Lower leg skin (tissue), 3 donors: ENCODE measurements at regions not wholly inside any gene's neighbourhood (a gene's known extent, or its start where the extent isn't known, plus 50 kb on each side); places are given as distances from the start of the nearest gene placed in this dataset.

Experiments
- POLR2A ChIP-seq, 2 donors: fragments of 450-650 bp; IDR thresholded peaks; one replicate each; pipeline ENCODE4 v1.6.1; 2016 to 2017; ENCODE audit warnings: antibody characterized with exemption in 2 of 2, mild to moderate bottlenecking in 1 of 2, moderate library complexity in 1 of 2
- TF ChIP-seq, protein P1 (sequence below), 3 donors: fragments of 450-650 bp; IDR thresholded peaks; one replicate each; pipeline ENCODE4 v1.5.1; 2016; ENCODE audit warnings: antibody characterized with exemption in 3 of 3, mild to moderate bottlenecking in 3 of 3, moderate library complexity in 2 of 3

DNA sequence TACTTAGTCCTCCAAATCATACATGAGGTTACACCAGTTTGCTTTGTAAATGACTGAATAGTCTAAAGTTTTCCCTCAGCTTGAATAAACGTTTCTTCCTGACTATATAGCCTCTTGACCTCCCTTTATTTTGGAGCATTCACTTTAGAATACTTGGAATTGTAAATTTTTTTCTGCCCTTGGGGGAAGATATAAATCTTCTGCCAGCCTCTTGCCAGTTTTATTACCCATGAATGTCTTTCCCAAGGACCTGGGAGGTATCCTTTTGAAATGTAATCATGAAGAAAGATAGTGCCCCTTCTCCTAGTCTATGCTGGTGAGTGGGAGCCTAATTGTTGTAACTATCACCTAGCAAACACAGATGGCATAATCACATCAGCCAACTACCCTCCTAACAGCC is 2033.9 kb upstream of the PCDH20 start:
- TF ChIP-seq POLR2A (IDR thresholded peaks at IDR 0.05), result no peak
- TF ChIP-seq, protein P1, sequence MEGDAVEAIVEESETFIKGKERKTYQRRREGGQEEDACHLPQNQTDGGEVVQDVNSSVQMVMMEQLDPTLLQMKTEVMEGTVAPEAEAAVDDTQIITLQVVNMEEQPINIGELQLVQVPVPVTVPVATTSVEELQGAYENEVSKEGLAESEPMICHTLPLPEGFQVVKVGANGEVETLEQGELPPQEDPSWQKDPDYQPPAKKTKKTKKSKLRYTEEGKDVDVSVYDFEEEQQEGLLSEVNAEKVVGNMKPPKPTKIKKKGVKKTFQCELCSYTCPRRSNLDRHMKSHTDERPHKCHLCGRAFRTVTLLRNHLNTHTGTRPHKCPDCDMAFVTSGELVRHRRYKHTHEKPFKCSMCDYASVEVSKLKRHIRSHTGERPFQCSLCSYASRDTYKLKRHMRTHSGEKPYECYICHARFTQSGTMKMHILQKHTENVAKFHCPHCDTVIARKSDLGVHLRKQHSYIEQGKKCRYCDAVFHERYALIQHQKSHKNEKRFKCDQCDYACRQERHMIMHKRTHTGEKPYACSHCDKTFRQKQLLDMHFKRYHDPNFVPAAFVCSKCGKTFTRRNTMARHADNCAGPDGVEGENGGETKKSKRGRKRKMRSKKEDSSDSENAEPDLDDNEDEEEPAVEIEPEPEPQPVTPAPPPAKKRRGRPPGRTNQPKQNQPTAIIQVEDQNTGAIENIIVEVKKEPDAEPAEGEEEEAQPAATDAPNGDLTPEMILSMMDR (IDR thresholded peaks at IDR 0.05), result no peak
